ENCODE measurements at regions not wholly inside any gene's neighbourhood (a gene's known extent, or its start where the extent isn't known, plus 50 kb on each side); places are given as distances from the start of the nearest gene placed in this dataset.

GRCh38 chr5:120093178-120093577 is 370.9 kb upstream of the PRR16 start:
- no peak overlapping the region for H3K9ac ChIP-seq (ENCODE audit: low read depth in 1 of 2, low read length in 2 of 2)
- H3K36me3 ChIP-seq (ENCODE audit: control insufficient read depth in 2 of 2, insufficient read depth in 2 of 2, low read length in 2 of 2): no peaks in the 10 kb centered on the region
- H3K27ac ChIP-seq (ENCODE audit: low read depth in 2 of 2, low read length in 2 of 2): no peak overlapping the region
- no peaks in the 10 kb centered on the region for H3K9me3 ChIP-seq (ENCODE audit: control insufficient read depth in 2 of 2, low read length in 2 of 2)
- no peaks in the 10 kb centered on the region for H3K4me1 ChIP-seq (ENCODE audit: control insufficient read depth in 2 of 2, insufficient read depth in 2 of 2, low read length in 2 of 2)
- no peak overlapping the region for H3K4me3 ChIP-seq (ENCODE audit: low read length in 2 of 2)
- no peaks in the 10 kb centered on the region for H3K27me3 ChIP-seq (ENCODE audit: control insufficient read depth in 2 of 2, insufficient read depth in 2 of 2, low read length in 2 of 2)

- Histone ChIP-seq H3K9ac (ENCODE audit: low read depth in 1 of 2, low read length in 2 of 2) (no peak overlapping the region), H3K36me3 (ENCODE audit: control insufficient read depth in 2 of 2, insufficient read depth in 2 of 2, low read length in 2 of 2) (no peaks in the 10 kb centered on the region), H3K9me3 (ENCODE audit: control insufficient read depth in 2 of 2, low read length in 2 of 2) (no peaks in the 10 kb centered on the region), H3K4me1 (ENCODE audit: control insufficient read depth in 2 of 2, insufficient read depth in 2 of 2, low read length in 2 of 2) (no peaks in the 10 kb centered on the region), H3K4me3 (ENCODE audit: low read length in 2 of 2) (peak overlapping the region in 1 of 2 donors; percentile 33), H3K27ac (ENCODE audit: low read depth in 2 of 2, low read length in 2 of 2) (no peak overlapping the region), H3K27me3 (ENCODE audit: control insufficient read depth in 2 of 2, insufficient read depth in 2 of 2, low read length in 2 of 2) (no peaks in the 10 kb centered on the region)
Observed at GRCh38 chr5:120096413-120096812, 367.7 kb upstream of the PRR16 start.

GRCh38 chr5:120098426-120098825 is 365.7 kb upstream of the PRR16 start:
- H3K27me3 ChIP-seq (ENCODE audit: control insufficient read depth in 2 of 2, insufficient read depth in 2 of 2, low read length in 2 of 2): no peaks in the 10 kb centered on the region
- no peaks in the 10 kb centered on the region for H3K4me1 ChIP-seq (ENCODE audit: control insufficient read depth in 2 of 2, insufficient read depth in 2 of 2, low read length in 2 of 2)
- H3K36me3 ChIP-seq (ENCODE audit: control insufficient read depth in 2 of 2, insufficient read depth in 2 of 2, low read length in 2 of 2): no peaks in the 10 kb centered on the region
- H3K27ac ChIP-seq (ENCODE audit: low read depth in 2 of 2, low read length in 2 of 2): no peak overlapping the region
- no peak overlapping the region for H3K4me3 ChIP-seq (ENCODE audit: low read length in 2 of 2)
- no peak overlapping the region for H3K9ac ChIP-seq (ENCODE audit: low read depth in 1 of 2, low read length in 2 of 2)
- no peaks in the 10 kb centered on the region for H3K9me3 ChIP-seq (ENCODE audit: control insufficient read depth in 2 of 2, low read length in 2 of 2)

- Histone ChIP-seq H3K9me3 (ENCODE audit: control insufficient read depth in 2 of 2, low read length in 2 of 2) (no peaks in the 10 kb centered on the region), H3K27me3 (ENCODE audit: control insufficient read depth in 2 of 2, insufficient read depth in 2 of 2, low read length in 2 of 2) (no peaks in the 10 kb centered on the region), H3K27ac (ENCODE audit: low read depth in 2 of 2, low read length in 2 of 2) (no peak overlapping the region), H3K9ac (ENCODE audit: low read depth in 1 of 2, low read length in 2 of 2) (no peak overlapping the region), H3K36me3 (ENCODE audit: control insufficient read depth in 2 of 2, insufficient read depth in 2 of 2, low read length in 2 of 2) (no peaks in the 10 kb centered on the region), H3K4me3 (ENCODE audit: low read length in 2 of 2) (no peak overlapping the region), H3K4me1 (ENCODE audit: control insufficient read depth in 2 of 2, insufficient read depth in 2 of 2, low read length in 2 of 2) (no peaks in the 10 kb centered on the region)
Observed at GRCh38 chr5:120098902-120099535, 365.1 kb upstream of the PRR16 start.

GRCh38 chr5:120101771-120102170 is 362.3 kb upstream of the PRR16 start:
- Histone ChIP-seq H3K9me3 (ENCODE audit: control insufficient read depth in 2 of 2, low read length in 2 of 2) (no peaks in the 10 kb centered on the region), H3K4me3 (ENCODE audit: low read length in 2 of 2) (no peak overlapping the region), H3K27ac (ENCODE audit: low read depth in 2 of 2, low read length in 2 of 2) (no peak overlapping the region), H3K4me1 (ENCODE audit: control insufficient read depth in 2 of 2, insufficient read depth in 2 of 2, low read length in 2 of 2) (no peaks in the 10 kb centered on the region), H3K9ac (ENCODE audit: low read depth in 1 of 2, low read length in 2 of 2) (no peak overlapping the region), H3K36me3 (ENCODE audit: control insufficient read depth in 2 of 2, insufficient read depth in 2 of 2, low read length in 2 of 2) (no peaks in the 10 kb centered on the region), H3K27me3 (ENCODE audit: control insufficient read depth in 2 of 2, insufficient read depth in 2 of 2, low read length in 2 of 2) (no peaks in the 10 kb centered on the region)

- Histone ChIP-seq H3K9ac (ENCODE audit: low read depth in 1 of 2, low read length in 2 of 2) (no peak overlapping the region), H3K36me3 (ENCODE audit: control insufficient read depth in 2 of 2, insufficient read depth in 2 of 2, low read length in 2 of 2) (no peaks in the 10 kb centered on the region), H3K4me3 (ENCODE audit: low read length in 2 of 2) (no peak overlapping the region), H3K9me3 (ENCODE audit: control insufficient read depth in 2 of 2, low read length in 2 of 2) (no peaks in the 10 kb centered on the region), H3K4me1 (ENCODE audit: control insufficient read depth in 2 of 2, insufficient read depth in 2 of 2, low read length in 2 of 2) (no peaks in the 10 kb centered on the region), H3K27me3 (ENCODE audit: control insufficient read depth in 2 of 2, insufficient read depth in 2 of 2, low read length in 2 of 2) (no peaks in the 10 kb centered on the region), H3K27ac (ENCODE audit: low read depth in 2 of 2, low read length in 2 of 2) (no peak overlapping the region)
Observed at GRCh38 chr5:120103495-120103894, 360.6 kb upstream of the PRR16 start.

GRCh38 chr5:120106912-120107525 is 357.1 kb upstream of the PRR16 start:
- no peak overlapping the region for H3K9ac ChIP-seq (ENCODE audit: low read depth in 1 of 2, low read length in 2 of 2)
- no peaks in the 10 kb centered on the region for H3K9me3 ChIP-seq (ENCODE audit: control insufficient read depth in 2 of 2, low read length in 2 of 2)
- H3K36me3 ChIP-seq (ENCODE audit: control insufficient read depth in 2 of 2, insufficient read depth in 2 of 2, low read length in 2 of 2): no peaks in the 10 kb centered on the region
- no peak overlapping the region for H3K4me3 ChIP-seq (ENCODE audit: low read length in 2 of 2)
- no peaks in the 10 kb centered on the region for H3K4me1 ChIP-seq (ENCODE audit: control insufficient read depth in 2 of 2, insufficient read depth in 2 of 2, low read length in 2 of 2)
- no peaks in the 10 kb centered on the region for H3K27me3 ChIP-seq (ENCODE audit: control insufficient read depth in 2 of 2, insufficient read depth in 2 of 2, low read length in 2 of 2)
- no peak overlapping the region for H3K27ac ChIP-seq (ENCODE audit: low read depth in 2 of 2, low read length in 2 of 2)

GRCh38 chr5:120108586-120109248 is 355.4 kb upstream of the PRR16 start:
- H3K27me3 ChIP-seq (ENCODE audit: control insufficient read depth in 2 of 2, insufficient read depth in 2 of 2, low read length in 2 of 2): no peaks in the 10 kb centered on the region
- no peak overlapping the region for H3K4me3 ChIP-seq (ENCODE audit: low read length in 2 of 2)
- H3K36me3 ChIP-seq (ENCODE audit: control insufficient read depth in 2 of 2, insufficient read depth in 2 of 2, low read length in 2 of 2): no peaks in the 10 kb centered on the region
- no peak overlapping the region for H3K27ac ChIP-seq (ENCODE audit: low read depth in 2 of 2, low read length in 2 of 2)
- H3K9ac ChIP-seq (ENCODE audit: low read depth in 1 of 2, low read length in 2 of 2): no peak overlapping the region
- no peaks in the 10 kb centered on the region for H3K4me1 ChIP-seq (ENCODE audit: control insufficient read depth in 2 of 2, insufficient read depth in 2 of 2, low read length in 2 of 2)
- no peaks in the 10 kb centered on the region for H3K9me3 ChIP-seq (ENCODE audit: control insufficient read depth in 2 of 2, low read length in 2 of 2)

- Histone ChIP-seq H3K9ac (ENCODE audit: low read depth in 1 of 2, low read length in 2 of 2) (no peak overlapping the region), H3K4me1 (ENCODE audit: control insufficient read depth in 2 of 2, insufficient read depth in 2 of 2, low read length in 2 of 2) (no peaks in the 10 kb centered on the region), H3K36me3 (ENCODE audit: control insufficient read depth in 2 of 2, insufficient read depth in 2 of 2, low read length in 2 of 2) (no peaks in the 10 kb centered on the region), H3K27me3 (ENCODE audit: control insufficient read depth in 2 of 2, insufficient read depth in 2 of 2, low read length in 2 of 2) (no peaks in the 10 kb centered on the region), H3K4me3 (ENCODE audit: low read length in 2 of 2) (no peak overlapping the region), H3K9me3 (ENCODE audit: control insufficient read depth in 2 of 2, low read length in 2 of 2) (no peaks in the 10 kb centered on the region), H3K27ac (ENCODE audit: low read depth in 2 of 2, low read length in 2 of 2) (no peak overlapping the region)
Observed at GRCh38 chr5:120122703-120123102, 341.4 kb upstream of the PRR16 start.

- no peak overlapping the region for H3K27ac ChIP-seq (ENCODE audit: low read depth in 2 of 2, low read length in 2 of 2)
- H3K4me3 ChIP-seq (ENCODE audit: low read length in 2 of 2): no peak overlapping the region
- H3K9me3 ChIP-seq (ENCODE audit: control insufficient read depth in 2 of 2, low read length in 2 of 2): no peaks in the 10 kb centered on the region
- no peak overlapping the region for H3K9ac ChIP-seq (ENCODE audit: low read depth in 1 of 2, low read length in 2 of 2)
- H3K4me1 ChIP-seq (ENCODE audit: control insufficient read depth in 2 of 2, insufficient read depth in 2 of 2, low read length in 2 of 2): no peaks in the 10 kb centered on the region
- H3K27me3 ChIP-seq (ENCODE audit: control insufficient read depth in 2 of 2, insufficient read depth in 2 of 2, low read length in 2 of 2): no peaks in the 10 kb centered on the region
- no peaks in the 10 kb centered on the region for H3K36me3 ChIP-seq (ENCODE audit: control insufficient read depth in 2 of 2, insufficient read depth in 2 of 2, low read length in 2 of 2)
Observed at GRCh38 chr5:120124031-120124430, 340.1 kb upstream of the PRR16 start.

Measured in mucosa of rectum (tissue), 2 donors.